HepG2 (cell line): ENCODE measurements at regions not wholly inside any gene's neighbourhood (a gene's known extent, or its start where the extent isn't known, plus 50 kb on each side); places are given as distances from the start of the nearest gene placed in this dataset.

Experiments used
- ATAC-seq: fragments of 200-7000 bp; cut with Tn5 transposase; 3 replicates; pipeline ENCODE4 v1.9.1; 2020; ENCODE audit warnings: mild to moderate bottlenecking, moderate library complexity
- BruUV-seq: library from RNA; stranded (reverse); fragments of 400-500 nt; replicated peaks from 2 replicates; lab custom pipeline; 2021; lab: Mats Ljungman, UMichigan
- CTCF ChIA-PET: fragments of 300-600 bp; formaldehyde crosslinking; extraction: SDS; loops from one replicate; lab custom pipeline; 2021; ENCODE audit warnings: low total read pairs, inconsistent platforms, low intra/inter-chr PET ratio; lab: Yijun Ruan, JAX
- POLR2A ChIA-PET: fragments of 350-600 bp; sonication (Branson Sonifier 250); formaldehyde crosslinking; loops from one replicate; lab custom pipeline; 2020; ENCODE audit warnings: antibody characterized with exemption, inconsistent platforms; lab: Yijun Ruan, JAX
- DNase-seq: peaks from one replicate; pipeline ENCODE4 v3.0.0-alpha.2; 2015; ENCODE audit warnings: low spot score
- FAIRE-seq: peaks from 3 replicates; lab custom pipeline; 2011; peaks lifted over from hg19 to GRCh38; lab: Jason Lieb, UNC
- H2AFZ ChIP-seq: one replicate; pipeline ENCODE4 v1.6.1; 2011; ENCODE audit warnings: low read length, inconsistent platforms
- H3K27ac ChIP-seq: fragments of 300-600 bp; 3 replicates; pipeline ENCODE4 v1.8.0; 2011; ENCODE audit warnings: mixed run types, mild to moderate bottlenecking, mixed read lengths, low read length, inconsistent platforms; ENCODE audit not compliant: insufficient read depth; ENCODE audit errors: extremely low read length
- H3K27me3 ChIP-seq, 2 experiments: fragments of 200-600 bp in 1 of 2; 2 replicates in 1 of 2; 3 replicates in 1 of 2; pipeline versions ENCODE4 v1.6.0 to v1.8.0; 2011; ENCODE audit warnings: low read length in 2 of 2, mild to moderate bottlenecking in 2 of 2, moderate library complexity in 2 of 2, inconsistent platforms in 1 of 2; ENCODE audit not compliant: insufficient read depth in 2 of 2, control insufficient read depth in 1 of 2
- H3K36me3 ChIP-seq, 2 experiments: fragments of 200-600 bp in 1 of 2; replicated peaks in 1 of 2; 2 replicates in 1 of 2; 3 replicates in 1 of 2; pipeline versions ENCODE4 v1.5.1 to v1.8.0; 2011; ENCODE audit warnings: low read length in 2 of 2, inconsistent platforms in 1 of 2; ENCODE audit not compliant: insufficient read depth in 2 of 2, control insufficient read depth in 1 of 2
- H3K4me1 ChIP-seq: 2 replicates; pipeline ENCODE4 v1.5.1; 2012; ENCODE audit warnings: low read length, inconsistent platforms; ENCODE audit not compliant: insufficient read depth
- H3K4me2 ChIP-seq: 2 replicates; pipeline ENCODE4 v1.6.0; 2011; ENCODE audit warnings: low read depth, low read length, inconsistent platforms
- H3K4me3 ChIP-seq, 3 experiments: fragments of 200-600 bp in 1 of 3; sonication (generic), shearing (Covaris generic) in 1 of 3; replicated peaks in 1 of 3; 2 replicates each; pipeline ENCODE4 v1.5.1; 2011 to 2016; ENCODE audit warnings: low read length in 3 of 3, inconsistent platforms in 2 of 3, low read depth in 2 of 3, mild to moderate bottlenecking in 2 of 3, control low read depth in 1 of 3, mixed read lengths in 1 of 3; ENCODE audit not compliant: insufficient read depth in 1 of 3
- H3K79me2 ChIP-seq: one replicate; pipeline ENCODE4 v1.6.1; 2011; ENCODE audit warnings: low read length, inconsistent platforms; ENCODE audit not compliant: insufficient read depth
- H3K9ac ChIP-seq: 2 replicates; pipeline ENCODE4 v1.6.0; 2011; ENCODE audit warnings: mild to moderate bottlenecking, low read depth, low read length, inconsistent platforms; ENCODE audit not compliant: insufficient read depth
- H3K9me3 ChIP-seq: 2 replicates; pipeline ENCODE4 v1.5.1; 2012; ENCODE audit warnings: mild to moderate bottlenecking, low read length
- H4K20me1 ChIP-seq: 2 replicates; pipeline ENCODE4 v1.6.0; 2011; ENCODE audit warnings: inconsistent platforms, mild to moderate bottlenecking, low read length, moderate library complexity; ENCODE audit not compliant: insufficient read depth
- ARID5B ChIP-seq: IDR thresholded peaks from 2 replicates; pipeline ENCODE4 v1.4.0; 2020; ENCODE audit warnings: mild to moderate bottlenecking, missing genetic modification reagents
- ATAD3A ChIP-seq: sonication (generic); formaldehyde crosslinking; IDR thresholded peaks from 2 replicates; pipeline ENCODE4 v1.4.0; 2020; ENCODE audit warnings: missing genetic modification reagents
- CHD4 ChIP-seq: fragments of 200-600 bp; sonication (generic); IDR thresholded peaks from 2 replicates; pipeline ENCODE4 v1.7.0; 2017; ENCODE audit warnings: mild to moderate bottlenecking, low read length, borderline replicate concordance
- KLF6 ChIP-seq: IDR thresholded peaks from 2 replicates; pipeline ENCODE4 v1.8.0; 2016; ENCODE audit warnings: missing biosample characterization, missing genetic modification reagents
- NR2F2 ChIP-seq: IDR thresholded peaks from 2 replicates; pipeline ENCODE4 v1.6.1; 2012; ENCODE audit warnings: low read depth, inconsistent platforms, borderline replicate concordance
- RBM39 ChIP-seq: fragments of 200-400 bp; formaldehyde crosslinking; IDR thresholded peaks from one replicate; pipeline ENCODE4 v1.6.1; 2018; ENCODE audit warnings: antibody characterized with exemption, mild to moderate bottlenecking, low read depth, low read length; ENCODE audit not compliant: poor library complexity, severe bottlenecking
- SIN3B ChIP-seq: fragments of 150-350 bp; IDR thresholded peaks from 2 replicates; pipeline ENCODE4 v1.6.1; 2014; ENCODE audit warnings: low read length
- SP1 ChIP-seq, 2 experiments: fragments of 450-650 bp in 1 of 2; sonication (generic) in 1 of 2; formaldehyde crosslinking in 1 of 2; IDR thresholded peaks; 2 replicates each; pipeline versions ENCODE4 v1.4.0 to v1.6.1; 2016 to 2020; ENCODE audit warnings: missing genetic modification reagents in 1 of 2
- TARDBP ChIP-seq: sonication (generic); formaldehyde crosslinking; IDR thresholded peaks from 2 replicates; pipeline ENCODE4 v1.8.0; 2022; ENCODE audit warnings: mild to moderate bottlenecking, missing genetic modification reagents
- U2AF1 ChIP-seq: fragments of 200-400 bp; formaldehyde crosslinking; optimal IDR thresholded peaks from 2 replicates; pipeline ENCODE3; 2017; ENCODE audit warnings: mild to moderate bottlenecking, low read depth, low read length
- ZBTB42 ChIP-seq: sonication (generic); formaldehyde crosslinking; IDR thresholded peaks from 2 replicates; pipeline ENCODE4 v1.5.0; 2020; ENCODE audit warnings: mild to moderate bottlenecking, missing genetic modification reagents
- ZFAT ChIP-seq: sonication (generic); formaldehyde crosslinking; conservative IDR thresholded peaks from 2 replicates; pipeline ENCODE4 v1.8.1; 2023; ENCODE audit warnings: missing genetic modification reagents, inconsistent platforms
- ZMYM3 ChIP-seq: sonication (generic); formaldehyde crosslinking; IDR thresholded peaks from 2 replicates; pipeline ENCODE4 v1.5.1; 2020; ENCODE audit warnings: mild to moderate bottlenecking, missing genetic modification reagents
- ZNF124 ChIP-seq: sonication (generic); formaldehyde crosslinking; IDR thresholded peaks from 2 replicates; pipeline ENCODE4 v1.4.0; 2020; ENCODE audit warnings: missing genetic modification reagents
- ZNF18 ChIP-seq: sonication (generic); formaldehyde crosslinking; IDR thresholded peaks from 2 replicates; pipeline ENCODE4 v1.8.0; 2022; ENCODE audit warnings: mild to moderate bottlenecking, missing genetic modification reagents; ENCODE audit not compliant: insufficient replicate concordance
- ZNF484 ChIP-seq: sonication (generic); formaldehyde crosslinking; IDR thresholded peaks from 2 replicates; pipeline ENCODE4 v1.5.1; 2020; ENCODE audit warnings: mild to moderate bottlenecking, low read depth, missing genetic modification reagents, borderline replicate concordance
- ZNF543 ChIP-seq: sonication (generic); formaldehyde crosslinking; IDR thresholded peaks from 2 replicates; pipeline ENCODE4 v1.4.0; 2020; ENCODE audit warnings: mild to moderate bottlenecking, missing genetic modification reagents
- ZNF552 ChIP-seq: sonication (generic); formaldehyde crosslinking; IDR thresholded peaks from 2 replicates; pipeline ENCODE4 v1.9.0; 2022; ENCODE audit warnings: missing genetic modification reagents, mild to moderate bottlenecking, borderline replicate concordance
- ZNF607 ChIP-seq: sonication (generic); formaldehyde crosslinking; IDR thresholded peaks from 2 replicates; pipeline ENCODE4 v1.5.1; 2020; ENCODE audit warnings: missing genetic modification reagents, mild to moderate bottlenecking, borderline replicate concordance
- ZNF619 ChIP-seq: sonication (generic); formaldehyde crosslinking; IDR thresholded peaks from 2 replicates; pipeline ENCODE4 v1.4.0; 2020; ENCODE audit warnings: mild to moderate bottlenecking, missing genetic modification reagents
- ZNF7 ChIP-seq: IDR thresholded peaks from 2 replicates; pipeline ENCODE4 v1.6.1; 2016; ENCODE audit warnings: missing biosample characterization, missing genetic modification reagents
- ZNF816 ChIP-seq: sonication (generic); formaldehyde crosslinking; IDR thresholded peaks from 2 replicates; pipeline ENCODE4 v1.8.0; 2022; ENCODE audit warnings: missing genetic modification reagents, mild to moderate bottlenecking, borderline replicate concordance
- WGBS: methylation state at CpG from one replicate; pipeline ENCODE4 v1.1.6; 2017; ENCODE audit warnings: low lambda C conversion rate; 5-methylcytosine and 5-hydroxymethylcytosine counted together
- in situ Hi-C: cut with HindIII; loops from 2 replicates; pipeline ENCODE4 v1.10.0; 2017; ENCODE audit warnings: low pct_unique_long_range_greater_than_20kb; ENCODE audit not compliant: extremely low pct_ligation_motif_present
- intact Hi-C: fragments of 100-400 bp; cut with micrococcal nuclease; formaldehyde crosslinking; loops from one replicate; pipeline ENCODE4 v1.10.0; 2022; ENCODE audit not compliant: unreplicated experiment

DNA sequence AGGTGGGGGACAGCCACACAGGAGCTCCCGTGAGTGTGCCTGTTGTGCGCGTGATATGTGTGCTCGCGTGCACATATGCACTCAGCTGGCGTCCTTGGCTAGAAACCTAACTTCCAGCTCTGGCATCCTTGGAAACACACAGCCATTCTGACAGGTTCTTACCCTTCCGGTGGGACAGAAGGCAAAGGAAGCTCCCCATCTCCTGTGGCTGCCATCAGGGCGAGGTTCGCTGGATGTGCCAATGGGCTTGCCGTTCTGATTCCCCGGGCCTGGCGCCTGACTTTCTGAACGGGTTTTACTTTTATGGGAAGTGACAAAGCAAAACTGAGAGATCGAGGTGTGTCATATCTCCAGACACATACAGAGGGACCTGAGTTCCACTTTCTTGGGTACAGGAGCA lies 124.7 kb downstream of the PAPOLA start (continued):
- TF ChIP-seq TARDBP (CRISPR knock-in tag) (no peak), NR2F2 (no peak), ZNF18 (CRISPR knock-in tag) (no peak), ZNF484 (CRISPR knock-in tag) (no peak), ZNF816 (CRISPR knock-in tag) (no peak), SIN3B (no peak), ZNF552 (no peak), CHD4 (no peak), ZNF124 (CRISPR knock-in tag) (no peak), ZBTB42 (CRISPR knock-in tag) (no peak), ZNF619 (CRISPR knock-in tag) (no peak), ZFAT (CRISPR knock-in tag) (no peak)

DNA sequence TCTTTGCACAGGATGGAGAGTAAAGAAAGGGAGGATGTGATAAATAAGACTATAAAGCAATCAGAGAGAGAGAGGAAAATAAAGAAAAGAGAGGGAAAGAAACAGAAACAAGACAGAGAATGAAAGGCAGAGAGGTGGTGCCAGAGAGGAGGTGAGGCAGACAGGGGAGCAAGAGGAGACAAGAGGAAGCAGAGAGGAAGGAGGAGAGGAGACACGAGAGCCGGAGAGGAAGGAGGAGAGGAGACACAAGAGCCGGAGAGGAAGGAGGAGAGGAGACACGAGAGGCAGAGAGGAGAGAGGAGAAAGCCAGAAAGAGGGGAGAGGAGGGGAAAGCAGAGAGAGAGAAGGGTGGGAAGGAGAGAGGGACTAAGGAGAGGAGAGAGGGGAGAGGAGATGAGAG lies 125.2 kb downstream of the PAPOLA start:
- Histone ChIP-seq H3K9me3 (no peaks in the 10 kb centered on the region), H3K79me2 (no peaks in the 10 kb centered on the region), H3K4me2 (no peak overlapping the region), H3K9ac (no peak overlapping the region), H3K27ac (no peak overlapping the region), H4K20me1 (no peaks in the 10 kb centered on the region), H3K27me3 (peaks cover 7 to 57% of the 10 kb centered on the region in 2 experiments), H3K4me3 (no peak overlapping the region), H3K4me1 (no peaks in the 10 kb centered on the region), H2AFZ (no peak overlapping the region), H3K36me3 (no peaks in the 10 kb centered on the region)
- no TSS peak for BruUV-seq
- ChIA-PET POLR2A (no interaction called here), CTCF (no interaction called here)
- ATAC-seq (no peak), DNase-seq (no peak), FAIRE-seq (no peak)
- in situ Hi-C loops (no loop called here), intact Hi-C loops (no loop called here)
- WGBS = 4% methylated on average over 4 of the region's 4 CpGs
- no peak for TF ChIP-seq U2AF1
- TF ChIP-seq ARID5B (CRISPR knock-in tag) = no peak
- no peak for TF ChIP-seq KLF6 (CRISPR knock-in tag)
- TF ChIP-seq RBM39 = no peak
- no peak for TF ChIP-seq ZNF607 (CRISPR knock-in tag)
- no peak for TF ChIP-seq ZMYM3
- no peak for TF ChIP-seq ATAD3A (CRISPR knock-in tag)
- TF ChIP-seq ZNF7 (CRISPR knock-in tag) = no peak
- TF ChIP-seq ZNF543 (CRISPR knock-in tag) = no peak
- no peak for TF ChIP-seq SP1 (IDR thresholded peaks at IDR 0.05)
- no peak for TF ChIP-seq SP1 (CRISPR knock-in tag; IDR thresholded peaks at IDR 0.05)
